HG02884 (cell line): ENCODE measurements at regions not wholly inside any gene's neighbourhood (a gene's known extent, or its start where the extent isn't known, plus 50 kb on each side); places are given as distances from the start of the nearest gene placed in this dataset.

Experiments
- ATAC-seq: cut with Tn5 transposase; IDR thresholded peaks from one replicate; pipeline ENCODE4 v1.9.1; 2021; ENCODE audit warnings: mild to moderate bottlenecking, moderate library complexity; ENCODE audit not compliant: unreplicated experiment

DNA sequence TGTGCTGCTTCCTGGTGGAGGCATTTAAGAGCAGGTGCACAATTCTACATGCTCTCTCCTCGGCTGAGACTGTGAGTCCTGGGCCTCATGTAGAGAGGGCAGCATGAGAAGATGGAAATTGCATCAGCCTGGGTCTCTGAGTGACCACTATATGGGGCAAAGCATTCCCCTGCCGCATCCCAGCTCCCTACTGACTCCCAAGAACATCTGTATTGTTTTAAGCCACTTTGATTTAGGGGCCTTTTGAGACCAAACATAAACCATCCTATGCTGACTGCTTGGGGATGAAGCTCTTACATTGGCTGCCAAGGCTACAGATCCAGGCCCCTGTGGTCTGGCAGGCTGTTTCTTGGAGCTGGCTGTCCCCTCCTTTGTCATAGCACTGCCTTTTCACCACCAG is 101.3 kb upstream of the TBX20 start:
- no peak for ATAC-seq

DNA sequence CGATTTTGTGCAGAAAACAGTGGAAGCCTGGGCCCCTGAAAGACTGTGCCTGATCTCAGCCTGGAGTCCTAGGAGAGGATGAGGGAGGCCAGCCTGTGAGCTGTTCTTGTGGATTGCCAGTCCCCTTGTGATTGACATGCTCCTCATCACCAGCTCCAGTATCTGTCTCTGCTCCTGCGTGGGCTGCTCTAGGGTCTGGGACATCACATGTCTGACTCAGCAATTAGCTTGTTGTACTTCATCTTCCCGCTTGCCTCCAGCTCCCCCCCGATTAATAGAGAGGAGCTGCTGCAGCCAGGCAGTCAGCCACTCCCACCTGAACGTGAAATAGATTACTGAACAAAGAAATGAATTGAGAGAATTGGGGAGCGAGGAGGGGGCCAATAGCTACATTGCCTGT is 99.6 kb upstream of the TBX20 start:
- no peak for ATAC-seq

GRCh38 chr7:35351466-35351865 is 97.6 kb upstream of the TBX20 start:
- ATAC-seq: no peak

- no peak for ATAC-seq
Measured at GRCh38 chr7:35348611-35349400, 94.9 kb upstream of the TBX20 start.

GRCh38 chr7:35342786-35343185 is 88.9 kb upstream of the TBX20 start:
- no peak for ATAC-seq

- ATAC-seq: no peak
Measured at GRCh38 chr7:35339811-35340210, 85.9 kb upstream of the TBX20 start.

- ATAC-seq: no peak
Measured at GRCh38 chr7:35336444-35336843, 82.5 kb upstream of the TBX20 start.

GRCh38 chr7:35334506-35334905 is 80.6 kb upstream of the TBX20 start:
- no peak for ATAC-seq

DNA sequence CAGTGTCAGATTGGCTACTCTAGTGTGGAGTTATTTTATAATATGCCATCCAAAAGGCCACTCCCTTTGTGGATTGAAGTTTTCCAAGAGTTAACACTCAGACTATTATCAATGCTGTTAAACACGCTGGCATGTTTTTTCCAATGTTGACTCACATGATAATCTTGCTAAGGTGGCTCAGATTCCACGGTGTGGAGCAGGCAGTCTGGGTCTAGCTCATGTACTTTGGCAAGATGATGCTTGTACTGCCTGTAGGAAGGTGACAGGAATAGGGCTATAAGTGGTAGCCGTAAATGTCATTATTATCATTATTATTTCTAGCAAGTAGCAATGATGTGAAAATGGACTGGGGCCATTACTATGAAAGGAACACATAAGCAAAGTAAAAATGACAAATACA is 79.4 kb upstream of the TBX20 start:
- no peak for ATAC-seq

GRCh38 chr7:35331730-35332678 is 78.1 kb upstream of the TBX20 start:
- no peak for ATAC-seq

- no peak for ATAC-seq
Measured at GRCh38 chr7:35329026-35329425, 75.1 kb upstream of the TBX20 start.

DNA sequence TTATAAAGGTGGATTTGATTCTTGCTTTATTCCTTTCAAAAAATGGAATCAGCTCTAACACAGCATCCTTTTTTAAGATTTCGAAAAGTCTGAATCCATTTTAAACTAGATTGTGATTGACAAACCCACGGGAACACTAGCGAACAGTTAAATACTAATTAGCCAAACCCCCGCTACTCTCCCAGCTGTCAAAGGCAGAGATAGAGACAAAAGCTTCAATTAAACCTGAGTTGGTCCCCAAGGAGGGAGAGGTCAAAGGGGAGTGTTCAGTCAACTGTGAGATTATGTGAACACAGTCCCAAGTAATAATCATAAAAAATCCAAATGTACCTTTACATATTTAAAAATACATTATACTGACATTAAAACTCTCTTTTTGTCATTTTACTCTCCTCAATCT is 65.7 kb upstream of the TBX20 start:
- ATAC-seq: no peak

DNA sequence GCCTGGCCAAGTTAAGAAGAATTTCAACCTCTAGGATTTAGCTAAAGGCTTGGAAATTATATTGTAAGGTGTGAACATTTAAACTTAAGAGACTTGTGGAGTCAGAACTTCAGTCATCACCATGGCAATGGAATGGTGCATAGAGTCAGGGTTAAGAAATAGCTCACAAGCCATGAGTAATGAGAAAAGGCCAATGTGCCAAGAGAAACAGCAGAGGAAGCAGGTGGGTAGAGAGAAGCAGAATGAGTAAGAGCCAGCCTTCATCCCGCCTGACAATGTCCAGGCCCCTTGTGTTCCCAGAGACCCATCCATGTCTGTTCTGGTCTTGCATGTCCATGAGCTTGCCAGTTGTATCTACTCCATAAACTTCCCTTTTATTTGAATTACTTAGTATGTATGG is 62.6 kb upstream of the TBX20 start:
- no peak for ATAC-seq

- no peak for ATAC-seq
Measured at GRCh38 chr7:35315517-35315916, 61.6 kb upstream of the TBX20 start.

- ATAC-seq: no peak
Measured at GRCh38 chr7:35314354-35314753, 60.5 kb upstream of the TBX20 start.

GRCh38 chr7:35313575-35313974 is 59.7 kb upstream of the TBX20 start:
- ATAC-seq: no peak
